ENCODE measurements at regions not wholly inside any gene's neighbourhood (a gene's known extent, or its start where the extent isn't known, plus 50 kb on each side); places are given as distances from the start of the nearest gene placed in this dataset.
A peak's percentile ranks its signal among the peaks of the same experiment; 100 is the strongest.

GRCh38 chr6:151671195-151671594 is 136.3 kb upstream of the ESR1 start:
- TF ChIP-seq, protein P1, sequence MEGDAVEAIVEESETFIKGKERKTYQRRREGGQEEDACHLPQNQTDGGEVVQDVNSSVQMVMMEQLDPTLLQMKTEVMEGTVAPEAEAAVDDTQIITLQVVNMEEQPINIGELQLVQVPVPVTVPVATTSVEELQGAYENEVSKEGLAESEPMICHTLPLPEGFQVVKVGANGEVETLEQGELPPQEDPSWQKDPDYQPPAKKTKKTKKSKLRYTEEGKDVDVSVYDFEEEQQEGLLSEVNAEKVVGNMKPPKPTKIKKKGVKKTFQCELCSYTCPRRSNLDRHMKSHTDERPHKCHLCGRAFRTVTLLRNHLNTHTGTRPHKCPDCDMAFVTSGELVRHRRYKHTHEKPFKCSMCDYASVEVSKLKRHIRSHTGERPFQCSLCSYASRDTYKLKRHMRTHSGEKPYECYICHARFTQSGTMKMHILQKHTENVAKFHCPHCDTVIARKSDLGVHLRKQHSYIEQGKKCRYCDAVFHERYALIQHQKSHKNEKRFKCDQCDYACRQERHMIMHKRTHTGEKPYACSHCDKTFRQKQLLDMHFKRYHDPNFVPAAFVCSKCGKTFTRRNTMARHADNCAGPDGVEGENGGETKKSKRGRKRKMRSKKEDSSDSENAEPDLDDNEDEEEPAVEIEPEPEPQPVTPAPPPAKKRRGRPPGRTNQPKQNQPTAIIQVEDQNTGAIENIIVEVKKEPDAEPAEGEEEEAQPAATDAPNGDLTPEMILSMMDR (IDR thresholded peaks at IDR 0.05; ENCODE audit: control insufficient read depth, extremely low read depth, insufficient read depth) = no peak
- no peak for DNase-seq (ENCODE audit: low read depth)
- H3K4me3 ChIP-seq (ENCODE audit: low read depth, low read length) = no peak overlapping the region

DNA sequence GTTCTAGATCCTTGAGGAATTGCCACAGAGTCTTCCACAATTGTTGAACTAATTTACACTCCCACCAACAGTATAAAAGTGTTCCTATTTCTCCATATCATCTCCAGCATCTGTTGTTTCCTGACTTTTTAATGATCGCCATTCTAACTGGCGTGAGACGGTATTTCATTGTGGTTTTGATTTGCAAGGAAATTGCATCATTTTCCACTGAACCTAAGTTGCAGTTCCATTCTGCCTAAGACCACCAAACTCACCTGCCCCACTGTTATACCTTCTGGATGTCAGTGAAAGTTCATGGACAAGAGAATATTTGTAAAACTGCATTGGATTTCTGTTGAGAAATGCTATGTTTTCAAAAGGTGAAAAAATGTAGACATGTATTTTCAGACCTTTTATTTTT is 132.9 kb upstream of the ESR1 start:
- H3K4me3 ChIP-seq (ENCODE audit: low read depth, low read length) = no peak overlapping the region
- DNase-seq (ENCODE audit: low read depth) = no peak
- TF ChIP-seq, protein P1 (IDR thresholded peaks at IDR 0.05; ENCODE audit: control insufficient read depth, extremely low read depth, insufficient read depth) = no peak

DNA sequence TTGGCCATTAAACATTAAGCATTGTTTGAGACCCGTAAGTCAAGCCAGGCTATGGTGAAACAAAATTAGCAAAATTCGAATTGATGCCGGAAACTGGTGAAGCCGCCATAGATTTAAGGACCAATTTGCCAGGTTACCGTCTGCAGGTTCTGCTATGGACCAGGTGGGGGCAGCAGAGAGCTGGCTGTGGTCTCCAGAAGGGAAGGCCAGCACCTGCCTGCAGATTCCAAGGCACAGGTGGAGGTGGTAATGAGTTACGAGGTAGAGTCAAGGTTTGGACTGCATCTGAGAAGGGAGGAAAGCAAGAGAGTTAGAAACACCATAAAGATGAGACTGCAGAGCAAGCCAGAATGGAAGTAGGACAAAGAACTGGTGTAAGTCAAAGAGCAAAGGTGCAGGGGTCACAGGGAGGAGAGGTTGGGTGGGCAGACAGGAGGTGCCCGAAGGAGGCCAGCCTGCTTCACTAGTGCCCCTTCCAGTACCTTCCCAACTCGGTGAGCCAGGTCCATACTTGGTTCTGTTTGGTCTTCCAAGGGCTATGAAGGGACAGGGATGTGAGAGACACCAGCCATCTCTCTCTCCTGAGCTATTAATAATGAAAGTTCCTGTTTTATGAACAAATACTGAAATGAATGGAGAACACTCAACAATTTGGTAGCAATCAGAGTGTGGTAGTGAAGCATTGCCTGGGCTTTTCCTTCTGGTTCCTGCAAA is 131.6 kb upstream of the ESR1 start:
- H3K4me3 ChIP-seq (ENCODE audit: low read depth, low read length) = no peak overlapping the region
- DNase-seq (ENCODE audit: low read depth) = no peak
- TF ChIP-seq, protein P1 (IDR thresholded peaks at IDR 0.05; ENCODE audit: control insufficient read depth, extremely low read depth, insufficient read depth) = peak; percentile 93

DNA sequence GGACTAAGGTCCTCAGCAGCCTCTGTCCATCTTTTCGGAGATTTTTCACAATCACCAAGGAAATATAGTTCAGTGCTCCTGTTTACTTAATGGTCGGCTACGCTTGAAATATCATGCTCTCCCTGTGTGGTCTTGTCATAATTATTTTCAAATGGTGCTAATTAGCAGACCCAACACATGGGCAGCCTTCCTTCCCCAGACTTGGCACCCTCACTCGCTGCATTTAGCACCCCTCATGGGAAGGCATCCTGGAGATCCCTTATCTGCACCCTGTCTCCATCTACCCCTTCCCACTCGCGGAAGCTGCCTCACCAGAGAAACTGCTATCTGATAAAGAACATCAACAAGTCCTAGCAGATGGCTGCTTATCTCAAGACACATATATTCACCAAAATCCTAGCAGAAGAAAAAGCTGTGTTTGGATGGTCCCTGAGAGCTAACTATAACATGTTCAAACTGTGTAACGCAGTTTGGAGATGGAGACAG is 131.0 kb upstream of the ESR1 start:
- H3K4me3 ChIP-seq (ENCODE audit: low read depth, low read length) = no peak overlapping the region
- no peak for DNase-seq (ENCODE audit: low read depth)
- TF ChIP-seq, protein P1 (IDR thresholded peaks at IDR 0.05; ENCODE audit: control insufficient read depth, extremely low read depth, insufficient read depth) = no peak

- TF ChIP-seq, protein P1 (IDR thresholded peaks at IDR 0.05; ENCODE audit: control insufficient read depth, extremely low read depth, insufficient read depth) = no peak
- no peak for DNase-seq (ENCODE audit: low read depth)
- no peak overlapping the region for H3K4me3 ChIP-seq (ENCODE audit: low read depth, low read length)
Measured at GRCh38 chr6:151677404-151677803, 130.1 kb upstream of the ESR1 start.

- no peak overlapping the region for H3K4me3 ChIP-seq (ENCODE audit: low read depth, low read length)
- DNase-seq (ENCODE audit: low read depth) = no peak
- TF ChIP-seq, protein P1 (IDR thresholded peaks at IDR 0.05; ENCODE audit: control insufficient read depth, extremely low read depth, insufficient read depth) = no peak
Measured at GRCh38 chr6:151679081-151679480, 128.4 kb upstream of the ESR1 start.

DNA sequence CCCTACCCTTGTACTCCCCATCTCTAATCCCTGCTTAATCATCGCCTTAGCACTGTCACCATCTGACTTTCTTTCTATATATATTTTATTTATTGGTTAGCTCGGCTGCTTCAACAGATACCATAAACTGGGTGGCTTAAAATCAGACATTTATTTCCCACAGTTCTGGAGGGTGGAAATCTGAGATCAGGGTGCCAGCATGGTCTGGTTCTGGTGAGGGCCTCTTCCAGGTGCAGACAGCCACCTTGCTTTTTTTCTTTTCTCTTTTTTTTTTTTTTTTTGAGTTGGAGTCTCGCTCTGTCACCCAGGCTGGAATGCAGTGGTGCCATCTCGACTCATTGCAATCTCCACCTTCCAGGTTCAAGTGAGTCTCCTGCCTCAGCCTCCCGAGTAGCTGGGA is 127.5 kb upstream of the ESR1 start:
- TF ChIP-seq, protein P1 (IDR thresholded peaks at IDR 0.05; ENCODE audit: control insufficient read depth, extremely low read depth, insufficient read depth) = no peak
- DNase-seq (ENCODE audit: low read depth) = no peak
- no peak overlapping the region for H3K4me3 ChIP-seq (ENCODE audit: low read depth, low read length)
